T47D (cell line): ENCODE measurements at regions not wholly inside any gene's neighbourhood (a gene's known extent, or its start where the extent isn't known, plus 50 kb on each side); places are given as distances from the start of the nearest gene placed in this dataset.
"Not testable (repeated sequence)": the region's sequence is repeated elsewhere in the genome, so short reads cannot be mapped to it uniquely, and the experiment has no call there.

Source experiments
- DNase-seq, 2 experiments: peaks; one replicate each; pipeline versions ENCODE4 v3.0.0 to v3.0.0-alpha.2; 2011 to 2012; ENCODE audit warnings: low read depth in 1 of 2, low spot score in 1 of 2
- JUND ChIP-seq: IDR thresholded peaks from 2 replicates; pipeline ENCODE4 v1.6.1; 2012; ENCODE audit warnings: low read depth
- in situ Hi-C: cut with HindIII; loops from 2 replicates; pipeline ENCODE4 v1.10.0; 2016; ENCODE audit warnings: low sequenced_read_pairs, low pct_unique_long_range_greater_than_20kb

DNA sequence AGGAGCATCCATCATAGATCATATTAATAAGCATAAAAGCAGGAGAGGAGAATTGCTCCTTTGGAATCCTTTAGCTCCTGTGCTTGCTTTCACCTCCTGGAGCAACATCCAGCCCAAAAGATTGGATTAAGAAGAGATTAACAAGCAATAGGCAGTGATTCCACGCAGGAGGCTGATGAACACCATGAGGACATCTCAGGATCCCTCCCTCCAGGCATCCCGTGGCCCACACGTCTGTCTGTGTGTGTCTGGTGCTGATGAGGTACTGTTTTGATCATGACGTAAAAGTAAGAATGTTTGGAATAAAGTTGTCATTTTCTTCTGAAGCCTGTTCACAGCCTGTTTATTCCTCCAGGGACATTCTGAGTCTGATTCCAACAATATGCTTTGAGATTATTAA is 185.5 kb upstream of the MYLIP start:
- in situ Hi-C loops = no loop called here
- no peak for DNase-seq

GRCh38 chr6:15941168-15941567 is 187.7 kb upstream of the MYLIP start:
- no peak for TF ChIP-seq JUND
- DNase-seq = no peak
- in situ Hi-C loops = no loop called here

More for the DNA sequence above, 185.5 kb upstream of the MYLIP start:
- no peak for TF ChIP-seq JUND

GRCh38 chr6:15938107-15938506 is 190.8 kb upstream of the MYLIP start:
- no peak for TF ChIP-seq JUND
- DNase-seq = no peak
- in situ Hi-C loops = no loop called here

DNA sequence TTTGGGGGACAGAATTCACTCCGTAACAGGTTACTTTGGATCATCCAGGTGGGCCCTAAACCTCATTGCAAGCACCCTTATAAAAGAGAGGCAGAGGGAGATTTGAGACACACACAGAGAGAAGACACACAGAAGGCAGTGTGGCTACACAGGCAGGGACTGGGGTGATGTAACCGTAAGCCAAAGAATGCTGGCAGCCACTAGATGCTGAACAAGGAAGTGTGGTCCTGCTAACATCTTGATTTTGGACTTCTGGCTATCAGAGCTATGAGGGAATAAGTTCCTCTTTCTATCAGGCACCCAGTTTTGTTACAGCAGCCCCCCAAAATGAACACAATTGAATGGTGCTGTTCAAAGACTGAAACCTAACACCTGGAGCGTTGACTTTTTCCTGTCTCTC is 191.3 kb upstream of the MYLIP start:
- DNase-seq = no peak
- in situ Hi-C loops = no loop called here
- TF ChIP-seq JUND = no peak

- no peak for TF ChIP-seq JUND
- no peak for DNase-seq
- in situ Hi-C loops = no loop called here
These were observed 192.4 kb upstream of the MYLIP start for GRCh38 chr6:15936503-15936902.

GRCh38 chr6:15935661-15936060 is 193.2 kb upstream of the MYLIP start:
- in situ Hi-C loops = no loop called here
- no peak for TF ChIP-seq JUND
- DNase-seq = no peak

GRCh38 chr6:15931697-15932096 is 197.2 kb upstream of the MYLIP start:
- in situ Hi-C loops, DNase-seq: not testable (repeated sequence)

DNA sequence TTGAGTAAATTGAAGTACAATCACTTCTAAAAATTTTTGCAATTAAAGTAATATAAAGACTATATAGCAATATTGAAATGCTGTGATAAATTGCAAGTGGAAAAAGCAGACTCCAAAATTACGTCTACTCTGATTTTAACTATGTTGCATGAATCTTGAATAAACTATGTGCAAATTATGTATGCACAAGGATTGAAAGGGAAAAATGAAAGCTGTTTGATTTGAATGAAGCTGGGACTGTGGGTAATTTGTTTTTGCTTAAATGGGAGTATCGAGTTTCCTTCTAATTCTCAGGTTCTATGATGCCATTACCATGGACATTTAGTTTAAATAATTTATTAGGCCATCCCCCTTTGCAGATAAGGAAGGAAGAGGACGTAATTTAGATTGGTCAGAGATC is 198.7 kb upstream of the MYLIP start:
- in situ Hi-C loops = no loop called here
- DNase-seq = no peak
- no peak for TF ChIP-seq JUND

DNA sequence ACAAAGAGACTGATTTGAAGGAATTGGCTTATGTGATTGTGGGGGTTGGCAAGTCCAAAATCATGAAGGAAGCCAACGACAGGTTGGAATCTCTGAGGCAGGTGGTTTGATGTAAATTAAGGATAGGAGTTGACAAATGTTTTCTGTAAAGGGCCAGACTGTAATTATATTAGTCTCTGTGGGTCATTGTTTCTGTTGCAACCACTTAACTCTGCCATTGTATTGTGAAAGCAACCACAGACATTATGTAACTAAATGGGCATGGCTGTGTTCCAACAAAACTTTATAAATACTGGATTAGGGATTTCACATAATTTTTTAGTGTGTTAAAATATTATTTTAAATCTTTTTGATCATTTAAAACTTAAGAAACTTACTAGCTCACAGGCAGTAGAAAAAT is 199.2 kb upstream of the MYLIP start:
- no peak for TF ChIP-seq JUND
- DNase-seq = no peak
- in situ Hi-C loops = no loop called here

DNA sequence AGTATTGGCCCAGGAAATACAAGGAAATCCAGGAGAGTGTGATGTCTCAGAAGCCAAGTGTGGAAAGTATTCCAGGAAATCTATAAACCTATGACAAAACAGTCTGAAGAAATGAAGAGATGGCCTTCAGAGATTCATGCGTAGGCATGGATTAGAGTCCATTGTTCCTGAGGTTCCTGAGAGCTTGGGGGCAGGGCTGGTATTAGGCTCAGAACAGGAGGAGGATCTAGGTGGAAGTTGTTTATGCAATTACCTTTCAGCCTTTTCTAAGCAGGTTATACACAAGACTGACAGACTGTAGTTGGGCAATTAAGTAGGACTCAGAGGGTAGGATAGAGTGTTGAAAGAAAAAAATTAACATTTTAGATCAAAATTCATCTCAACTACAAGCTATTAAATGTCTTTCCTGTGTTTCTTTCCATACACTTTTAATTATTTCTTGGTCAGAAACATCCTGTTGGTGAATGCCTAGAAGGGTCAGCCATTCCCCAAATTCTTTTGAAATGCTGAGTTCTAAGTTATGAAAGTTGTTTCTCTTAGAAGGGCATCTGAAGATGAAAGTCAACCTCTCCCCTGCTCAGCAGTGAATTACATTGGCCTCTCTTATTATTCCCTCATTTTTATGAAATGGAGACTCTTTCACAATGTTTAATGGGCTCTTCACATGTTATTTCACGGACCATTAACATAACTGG is 201.2 kb upstream of the MYLIP start:
- TF ChIP-seq JUND = no peak
- in situ Hi-C loops = no loop called here
- DNase-seq = no peak

- no peak for DNase-seq
- in situ Hi-C loops = no loop called here
- TF ChIP-seq JUND = no peak
These were observed 202.6 kb upstream of the MYLIP start for GRCh38 chr6:15926256-15926655.

- TF ChIP-seq JUND = no peak
- no peak for DNase-seq
- in situ Hi-C loops = no loop called here
These were observed 204.0 kb upstream of the MYLIP start for GRCh38 chr6:15924893-15925292.

GRCh38 chr6:15922510-15923250 is 206.2 kb upstream of the MYLIP start:
- TF ChIP-seq JUND = no peak
- DNase-seq = no peak
- in situ Hi-C loops = no loop called here

GRCh38 chr6:15921243-15921642 is 207.6 kb upstream of the MYLIP start:
- no peak for TF ChIP-seq JUND
- DNase-seq = no peak
- in situ Hi-C loops = no loop called here
